ENCODE measurements at regions not wholly inside any gene's neighbourhood (a gene's known extent, or its start where the extent isn't known, plus 50 kb on each side); places are given as distances from the start of the nearest gene placed in this dataset.

DNA sequence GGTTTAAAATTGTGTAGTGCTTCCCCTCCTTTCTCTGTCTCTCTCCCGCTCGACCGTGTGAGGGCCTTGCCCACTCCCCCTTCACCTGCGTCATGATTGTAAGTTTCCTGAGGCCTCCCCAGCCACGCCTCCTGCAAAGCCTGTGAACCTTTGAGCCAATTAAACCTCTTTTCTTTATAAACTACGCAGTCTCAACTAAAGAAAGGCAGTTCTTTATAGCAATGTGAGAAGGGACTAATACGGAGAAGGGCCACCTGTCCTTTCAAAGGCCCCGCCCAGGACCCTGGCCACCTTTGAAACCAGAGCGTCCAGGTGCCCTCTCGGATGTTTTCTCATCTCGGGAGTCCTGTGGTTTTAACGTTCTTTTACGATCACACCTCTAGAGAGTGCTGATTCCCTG, 741.5 kb downstream of the BRD1 start:
- WGBS (ENCODE audit: low lambda C conversion rate) = under 1% methylated on average over 13 of the region's 13 CpGs

More for the DNA sequence above, 741.5 kb downstream of the BRD1 start:
- no peaks in the 10 kb centered on the region for H4K20me1 ChIP-seq (ENCODE audit: insufficient read depth, low read length)
- no peaks in the 10 kb centered on the region for H3K79me2 ChIP-seq (ENCODE audit: insufficient read depth, low read length)
- in situ Hi-C loops (cut with HindIII; ENCODE audit: extremely low pct_ligation_motif_present, low pct_unique_long_range_greater_than_20kb) = no loop called here
- POLR2A ChIA-PET = no interaction called here
- intact Hi-C loops (cut with micrococcal nuclease; ENCODE audit: unreplicated experiment) = no loop called here
- H3K36me3 ChIP-seq (replicated peaks in 1 of 2; ENCODE audit: control insufficient read depth in 1 of 2, insufficient read depth in 2 of 2, low read length in 2 of 2) = no peaks in the 10 kb centered on the region
- H3K27ac ChIP-seq (ENCODE audit: extremely low read length, insufficient read depth, low read length) = no peak overlapping the region
- H3K4me2 ChIP-seq (ENCODE audit: low read depth, low read length) = no peak overlapping the region
- H3K9me3 ChIP-seq (ENCODE audit: low read length) = no peaks in the 10 kb centered on the region
- no peak for TF ChIP-seq CEBPB (IDR thresholded peaks at IDR 0.05; ENCODE audit: borderline replicate concordance, low read depth, low read length)
- TF ChIP-seq ZNF30 (CRISPR knock-in tag; IDR thresholded peaks at IDR 0.05) = no peak
- TF ChIP-seq MZF1 (CRISPR knock-in tag; IDR thresholded peaks at IDR 0.05; ENCODE audit: borderline replicate concordance) = no peak
- no peak for TF ChIP-seq ETV5 (CRISPR knock-in tag; IDR thresholded peaks at IDR 0.05; ENCODE audit: borderline replicate concordance)
- no peak for TF ChIP-seq HDAC1 (CRISPR knock-in tag; IDR thresholded peaks at IDR 0.05)
- no peak for TF ChIP-seq AGO1 (IDR thresholded peaks at IDR 0.05; ENCODE audit: low read depth, low read length, poor library complexity, severe bottlenecking)
- no peak for TF ChIP-seq PHF8 (CRISPR knock-in tag; IDR thresholded peaks at IDR 0.05)
- no peak for TF ChIP-seq ARID2 (CRISPR knock-in tag; IDR thresholded peaks at IDR 0.05; ENCODE audit: borderline replicate concordance)
- no peak for TF ChIP-seq SMARCC2 (IDR thresholded peaks at IDR 0.05)
- TF ChIP-seq RARG (CRISPR knock-in tag; IDR thresholded peaks at IDR 0.05; ENCODE audit: low read depth) = no peak
- no peak for TF ChIP-seq FLYWCH1 (CRISPR knock-in tag; IDR thresholded peaks at IDR 0.05)
- TF ChIP-seq, protein P1, sequence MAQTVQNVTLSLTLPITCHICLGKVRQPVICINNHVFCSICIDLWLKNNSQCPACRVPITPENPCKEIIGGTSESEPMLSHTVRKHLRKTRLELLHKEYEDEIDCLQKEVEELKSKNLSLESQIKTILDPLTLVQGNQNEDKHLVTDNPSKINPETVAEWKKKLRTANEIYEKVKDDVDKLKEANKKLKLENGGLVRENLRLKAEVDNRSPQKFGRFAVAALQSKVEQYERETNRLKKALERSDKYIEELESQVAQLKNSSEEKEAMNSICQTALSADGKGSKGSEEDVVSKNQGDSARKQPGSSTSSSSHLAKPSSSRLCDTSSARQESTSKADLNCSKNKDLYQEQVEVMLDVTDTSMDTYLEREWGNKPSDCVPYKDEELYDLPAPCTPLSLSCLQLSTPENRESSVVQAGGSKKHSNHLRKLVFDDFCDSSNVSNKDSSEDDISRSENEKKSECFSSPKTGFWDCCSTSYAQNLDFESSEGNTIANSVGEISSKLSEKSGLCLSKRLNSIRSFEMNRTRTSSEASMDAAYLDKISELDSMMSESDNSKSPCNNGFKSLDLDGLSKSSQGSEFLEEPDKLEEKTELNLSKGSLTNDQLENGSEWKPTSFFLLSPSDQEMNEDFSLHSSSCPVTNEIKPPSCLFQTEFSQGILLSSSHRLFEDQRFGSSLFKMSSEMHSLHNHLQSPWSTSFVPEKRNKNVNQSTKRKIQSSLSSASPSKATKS (CRISPR knock-in tag; IDR thresholded peaks at IDR 0.05) = no peak
- TF ChIP-seq ZSCAN25 (CRISPR knock-in tag; IDR thresholded peaks at IDR 0.05) = no peak
- TF ChIP-seq ZNF746 (CRISPR knock-in tag; IDR thresholded peaks at IDR 0.05) = no peak
- TF ChIP-seq, protein P2, sequence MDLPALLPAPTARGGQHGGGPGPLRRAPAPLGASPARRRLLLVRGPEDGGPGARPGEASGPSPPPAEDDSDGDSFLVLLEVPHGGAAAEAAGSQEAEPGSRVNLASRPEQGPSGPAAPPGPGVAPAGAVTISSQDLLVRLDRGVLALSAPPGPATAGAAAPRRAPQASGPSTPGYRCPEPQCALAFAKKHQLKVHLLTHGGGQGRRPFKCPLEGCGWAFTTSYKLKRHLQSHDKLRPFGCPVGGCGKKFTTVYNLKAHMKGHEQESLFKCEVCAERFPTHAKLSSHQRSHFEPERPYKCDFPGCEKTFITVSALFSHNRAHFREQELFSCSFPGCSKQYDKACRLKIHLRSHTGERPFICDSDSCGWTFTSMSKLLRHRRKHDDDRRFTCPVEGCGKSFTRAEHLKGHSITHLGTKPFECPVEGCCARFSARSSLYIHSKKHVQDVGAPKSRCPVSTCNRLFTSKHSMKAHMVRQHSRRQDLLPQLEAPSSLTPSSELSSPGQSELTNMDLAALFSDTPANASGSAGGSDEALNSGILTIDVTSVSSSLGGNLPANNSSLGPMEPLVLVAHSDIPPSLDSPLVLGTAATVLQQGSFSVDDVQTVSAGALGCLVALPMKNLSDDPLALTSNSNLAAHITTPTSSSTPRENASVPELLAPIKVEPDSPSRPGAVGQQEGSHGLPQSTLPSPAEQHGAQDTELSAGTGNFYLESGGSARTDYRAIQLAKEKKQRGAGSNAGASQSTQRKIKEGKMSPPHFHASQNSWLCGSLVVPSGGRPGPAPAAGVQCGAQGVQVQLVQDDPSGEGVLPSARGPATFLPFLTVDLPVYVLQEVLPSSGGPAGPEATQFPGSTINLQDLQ (CRISPR knock-in tag; IDR thresholded peaks at IDR 0.05) = no peak
- TF ChIP-seq FOXA3 (CRISPR knock-in tag; IDR thresholded peaks at IDR 0.05) = no peak
- no peak for ATAC-seq
- FAIRE-seq = no peak
- H3K4me1 ChIP-seq (ENCODE audit: insufficient read depth, low read length) = no peaks in the 10 kb centered on the region
- BruUV-seq (replicated peaks) = no TSS peak
- CTCF ChIA-PET (ENCODE audit: low intra/inter-chr PET ratio, low total read pairs) = no interaction called here
- peaks cover 10 to 60% of the 10 kb centered on the region in 2 experiments; a peak in 4 of 5 replicates for H3K27me3 ChIP-seq (ENCODE audit: control insufficient read depth in 1 of 2, insufficient read depth in 2 of 2, low read length in 2 of 2)
- no peak overlapping the region for H3K9ac ChIP-seq (ENCODE audit: insufficient read depth, low read depth, low read length)
- no peak overlapping the region for H3K4me3 ChIP-seq (replicated peaks in 1 of 3; ENCODE audit: insufficient read depth in 1 of 3, low read depth in 2 of 3, low read length in 3 of 3)
- no peak for DNase-seq (ENCODE audit: low spot score)
- H2AFZ ChIP-seq (ENCODE audit: low read length) = no peak overlapping the region

All from HepG2 (cell line).